ENCODE measurements at regions not wholly inside any gene's neighbourhood (a gene's known extent, or its start where the extent isn't known, plus 50 kb on each side); places are given as distances from the start of the nearest gene placed in this dataset.

GRCh38 chr9:27732494-27732893, 159.2 kb upstream of the C9orf72 start:
- intact Hi-C loops (cut with DNase I) = no loop called here
- Histone ChIP-seq H3K27ac (no peak overlapping the region), H3K4me1 (no peaks in the 10 kb centered on the region), H3K4me3 (no peak overlapping the region), H3K36me3 (no peaks in the 10 kb centered on the region), H3K27me3 (no peaks in the 10 kb centered on the region), H3K9me3 (no peaks in the 10 kb centered on the region)
- 83 to 93% methylated on average over 1 of the region's 1 CpG for WGBS, 2 donors
- TF ChIP-seq POLR2A (IDR thresholded peaks at IDR 0.05) = no peak
- TF ChIP-seq CTCF (IDR thresholded peaks at IDR 0.05) = no peak
- DNase-seq = no peak

- peaks cover 0 to 4% (median 0%) of the 10 kb centered on the region in 4 donors for H3K27me3 ChIP-seq
- H3K27ac ChIP-seq = no peak overlapping the region
- 50 to 79% methylated on average over 1 of the region's 1 CpG for WGBS, 2 donors
Measured at GRCh38 chr9:27743490-27743889, 170.2 kb upstream of the C9orf72 start.

GRCh38 chr9:27747450-27747849, 174.2 kb upstream of the C9orf72 start:
- Histone ChIP-seq H3K4me3 (no peak overlapping the region), H3K4me1 (no peaks in the 10 kb centered on the region), H3K9me3 (no peaks in the 10 kb centered on the region), H3K27ac (no peak overlapping the region), H3K36me3 (no peaks in the 10 kb centered on the region), H3K27me3 (peaks cover 0 to 19% (median 0%) of the 10 kb centered on the region in 4 donors)
- intact Hi-C loops (cut with DNase I) = no loop called here
- WGBS, 2 donors = 14 to 20% methylated on average over 1 of the region's 1 CpG
- DNase-seq = no peak
- no peak for TF ChIP-seq CTCF (IDR thresholded peaks at IDR 0.05)
- no peak for TF ChIP-seq POLR2A (IDR thresholded peaks at IDR 0.05)

More at GRCh38 chr9:27743490-27743889, 170.2 kb upstream of the C9orf72 start:
- intact Hi-C loops (cut with DNase I) = no loop called here
- TF ChIP-seq POLR2A (IDR thresholded peaks at IDR 0.05) (no peak), CTCF (IDR thresholded peaks at IDR 0.05) (no peak)
- no peaks in the 10 kb centered on the region for H3K4me1 ChIP-seq
- no peak for DNase-seq
- H3K36me3 ChIP-seq = no peaks in the 10 kb centered on the region
- H3K4me3 ChIP-seq = no peak overlapping the region
- no peaks in the 10 kb centered on the region for H3K9me3 ChIP-seq

- intact Hi-C loops (cut with DNase I) = no loop called here
- no peak overlapping the region for H3K4me3 ChIP-seq
- no peaks in the 10 kb centered on the region for H3K4me1 ChIP-seq
- H3K27ac ChIP-seq = no peak overlapping the region
- no peak for TF ChIP-seq CTCF (IDR thresholded peaks at IDR 0.05)
- TF ChIP-seq POLR2A (IDR thresholded peaks at IDR 0.05) = no peak
- H3K36me3 ChIP-seq = no peaks in the 10 kb centered on the region
- peaks cover 0 to 16% (median 0%) of the 10 kb centered on the region in 4 donors for H3K27me3 ChIP-seq
- DNase-seq = no peak
- 75 to 90% methylated on average over 2 of the region's 2 CpGs for WGBS, 2 donors
- H3K9me3 ChIP-seq = no peaks in the 10 kb centered on the region
Measured at GRCh38 chr9:27749838-27750237, 176.6 kb upstream of the C9orf72 start.

GRCh38 chr9:27750566-27750965, 177.3 kb upstream of the C9orf72 start:
- intact Hi-C loops (cut with DNase I) = no loop called here
- DNase-seq = no peak
- WGBS, 2 donors = 60 to 78% methylated on average over 3 of the region's 3 CpGs
- Histone ChIP-seq H3K36me3 (no peaks in the 10 kb centered on the region), H3K4me1 (no peaks in the 10 kb centered on the region), H3K27me3 (peaks cover 0 to 15% (median 0%) of the 10 kb centered on the region in 4 donors), H3K9me3 (no peaks in the 10 kb centered on the region), H3K4me3 (no peak overlapping the region), H3K27ac (no peak overlapping the region)
- TF ChIP-seq CTCF (IDR thresholded peaks at IDR 0.05) (no peak), POLR2A (IDR thresholded peaks at IDR 0.05) (no peak)
